ENCODE measurements at regions not wholly inside any gene's neighbourhood (a gene's known extent, or its start where the extent isn't known, plus 50 kb on each side); places are given as distances from the start of the nearest gene placed in this dataset.
A peak's percentile ranks its signal among the peaks of the same experiment; 100 is the strongest.
"Not testable (repeated sequence)": the region's sequence is repeated elsewhere in the genome, so short reads cannot be mapped to it uniquely, and the experiment has no call there.

GRCh38 chr5:99033014-99033900, 104.5 kb upstream of the CHD1 start:
- peak in 1 of 2 donors; percentile 62 for DNase-seq

GRCh38 chr5:99032234-99033013, 103.6 kb upstream of the CHD1 start:
- peak; percentile 50 to 52 for DNase-seq

DNA sequence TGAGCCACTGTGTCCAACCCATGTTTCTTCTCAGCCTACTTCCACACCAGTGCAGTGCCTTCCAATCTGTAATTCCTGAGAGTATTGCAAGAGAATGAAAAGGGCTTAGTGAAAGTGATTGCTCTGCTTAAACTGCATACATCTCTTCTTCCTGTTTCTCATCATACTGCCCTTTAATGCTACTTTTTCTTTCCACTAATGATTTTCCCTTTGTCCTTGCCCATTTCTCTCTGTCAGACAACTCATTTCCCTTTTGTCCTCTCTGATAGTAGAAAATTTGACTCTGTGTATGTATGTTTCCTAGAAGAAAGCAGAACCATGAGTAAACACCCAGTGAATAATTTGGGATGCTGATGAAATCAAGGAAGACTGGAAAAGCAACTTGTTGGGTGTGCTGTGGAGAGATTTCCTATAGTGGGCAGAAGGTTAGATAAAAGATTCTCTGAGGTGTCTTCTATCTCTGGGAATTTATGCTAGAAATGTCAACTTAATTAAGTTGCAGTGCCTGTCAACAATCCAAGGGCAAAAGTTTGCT, 102.2 kb upstream of the CHD1 start:
- no peak for DNase-seq

DNA sequence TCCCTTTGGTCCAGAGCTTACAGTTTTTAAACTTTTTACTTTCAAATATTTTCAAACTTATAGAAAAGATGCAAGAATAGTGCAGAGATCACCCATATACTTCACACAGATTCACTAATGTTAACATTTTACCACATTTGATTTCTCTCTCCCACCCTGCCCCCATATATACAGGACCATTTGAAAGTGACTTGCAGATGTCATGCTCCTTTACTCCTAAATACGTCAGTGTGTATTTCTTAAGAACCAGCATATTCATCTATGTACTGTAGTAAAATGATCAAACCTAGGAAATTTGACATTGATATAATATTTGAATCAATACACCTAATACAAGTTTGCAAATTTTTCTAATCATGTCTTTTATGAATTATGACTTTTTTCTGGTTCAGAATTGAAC, 100.4 kb upstream of the CHD1 start:
- no peak for DNase-seq

DNA sequence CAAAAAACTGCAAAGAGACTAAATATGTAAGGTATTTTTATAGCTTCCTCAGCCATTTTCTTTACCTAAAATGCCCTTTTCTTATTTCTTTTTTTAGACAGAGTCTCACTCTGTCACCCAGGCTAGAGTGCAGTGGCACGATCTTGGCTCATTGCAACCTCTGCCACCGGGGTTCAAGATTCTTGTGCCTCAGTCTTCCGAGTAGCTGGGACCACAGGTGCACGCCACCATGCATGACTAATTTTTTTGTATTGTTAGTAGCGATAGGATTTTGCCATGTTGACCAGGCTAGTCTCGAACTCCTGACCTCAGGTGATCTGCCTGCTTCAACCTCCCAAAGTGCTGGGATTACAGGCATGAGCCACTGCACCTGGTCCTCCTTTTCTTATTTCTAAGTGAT, 99.4 kb upstream of the CHD1 start:
- not testable (repeated sequence) for DNase-seq

DNA sequence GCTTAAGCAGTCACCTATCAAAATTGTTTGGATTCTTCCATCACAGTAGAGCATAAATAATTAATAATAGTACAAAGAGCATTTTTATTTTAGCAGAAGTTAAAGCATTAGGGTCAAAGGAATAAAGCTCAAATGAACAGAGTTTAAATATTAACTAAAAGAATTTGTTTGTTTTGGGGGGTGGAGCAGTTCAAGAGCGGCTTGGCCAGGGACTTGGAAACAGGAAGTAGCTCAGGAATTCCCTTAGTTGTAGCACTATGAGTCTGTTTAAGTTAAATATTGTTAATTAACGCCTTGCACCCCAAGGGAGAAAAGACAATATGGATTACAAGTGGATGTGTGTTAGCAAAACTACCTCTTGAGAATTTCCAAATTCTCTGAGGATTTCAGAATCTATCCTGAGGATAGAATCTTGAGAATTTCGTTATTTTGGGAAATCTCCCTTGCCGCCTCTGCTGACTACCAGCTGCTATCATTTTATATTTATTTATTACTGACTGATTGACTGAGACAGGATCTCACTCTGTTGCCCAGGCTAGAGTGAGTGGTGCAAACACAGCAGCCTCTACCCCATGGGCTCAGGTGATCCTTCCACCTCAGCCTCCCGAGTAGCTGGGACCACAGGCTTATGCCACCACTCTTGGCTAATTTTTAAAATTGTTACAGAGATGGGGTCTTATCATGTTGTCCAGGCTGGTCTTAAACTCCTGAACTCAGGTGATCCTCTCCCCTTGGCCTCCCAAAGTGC, 96.7 kb upstream of the CHD1 start:
- DNase-seq = no peak

DNA sequence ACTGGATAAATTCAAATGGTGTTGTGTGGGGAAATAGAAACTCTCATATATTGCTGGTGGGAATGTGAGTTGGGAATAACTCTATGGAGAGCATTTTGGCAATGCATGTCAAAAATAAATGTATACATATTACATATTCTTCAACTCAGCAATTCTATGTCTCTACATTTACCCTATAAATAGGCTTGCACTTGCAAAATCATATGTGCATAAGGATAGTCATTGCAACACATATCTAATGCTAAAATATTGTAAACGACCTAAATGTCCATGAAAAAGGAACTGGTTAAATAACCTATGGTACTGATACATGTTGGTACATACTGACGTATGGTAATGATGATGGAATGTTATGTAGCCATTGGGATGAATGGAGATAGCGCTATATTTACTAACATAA, 94.5 kb upstream of the CHD1 start:
- no peak for DNase-seq

DNA sequence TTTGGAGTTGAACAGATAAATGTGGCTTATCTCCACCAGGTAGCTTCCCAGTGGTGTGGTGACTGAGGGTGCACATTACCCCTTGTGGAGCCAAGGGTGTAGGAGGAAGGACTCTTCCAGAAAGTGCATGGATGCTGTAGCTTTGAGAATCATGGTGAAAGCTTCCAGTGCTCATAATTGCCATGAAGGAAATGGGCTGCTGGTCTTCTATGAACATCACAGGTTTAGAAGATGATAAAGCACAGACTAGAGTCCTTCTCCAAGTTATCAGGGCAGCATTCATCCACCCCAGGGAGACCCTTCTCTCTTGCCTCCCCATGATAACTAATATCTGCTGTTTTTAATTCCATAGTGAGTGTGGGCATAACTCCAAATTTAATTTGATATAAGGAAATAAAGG, 93.4 kb upstream of the CHD1 start:
- DNase-seq = no peak

- DNase-seq = no peak
These were observed 91.9 kb upstream of the CHD1 start for GRCh38 chr5:99020698-99021048.

- DNase-seq = no peak
These were observed 91.2 kb upstream of the CHD1 start for GRCh38 chr5:99019812-99020697.

- DNase-seq = no peak
These were observed 90.4 kb upstream of the CHD1 start for GRCh38 chr5:99019254-99019653.

- DNase-seq = no peak
These were observed 81.5 kb upstream of the CHD1 start for GRCh38 chr5:99010294-99010693.

- not testable (repeated sequence) for DNase-seq
These were observed 79.2 kb upstream of the CHD1 start for GRCh38 chr5:99008009-99008408.

DNA sequence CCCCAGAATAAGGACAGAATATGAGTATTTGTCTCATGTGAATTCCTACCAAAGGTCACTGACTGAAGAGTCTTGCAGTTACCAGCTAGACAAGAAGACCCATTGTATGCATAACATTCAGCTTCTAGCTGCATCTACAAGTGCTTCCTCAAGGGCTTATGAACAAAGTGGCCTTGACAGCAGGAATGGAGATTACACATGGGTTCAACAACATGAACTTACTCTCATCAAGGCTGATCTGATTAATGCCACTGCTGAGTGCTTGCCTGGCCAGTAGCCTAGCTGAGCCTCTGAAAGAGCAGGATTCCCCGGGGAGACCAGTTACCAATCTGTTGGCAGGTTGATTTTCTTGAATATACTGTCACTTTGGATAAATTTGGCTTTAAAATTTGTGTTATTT, 76.7 kb upstream of the CHD1 start:
- DNase-seq = no peak

DNA sequence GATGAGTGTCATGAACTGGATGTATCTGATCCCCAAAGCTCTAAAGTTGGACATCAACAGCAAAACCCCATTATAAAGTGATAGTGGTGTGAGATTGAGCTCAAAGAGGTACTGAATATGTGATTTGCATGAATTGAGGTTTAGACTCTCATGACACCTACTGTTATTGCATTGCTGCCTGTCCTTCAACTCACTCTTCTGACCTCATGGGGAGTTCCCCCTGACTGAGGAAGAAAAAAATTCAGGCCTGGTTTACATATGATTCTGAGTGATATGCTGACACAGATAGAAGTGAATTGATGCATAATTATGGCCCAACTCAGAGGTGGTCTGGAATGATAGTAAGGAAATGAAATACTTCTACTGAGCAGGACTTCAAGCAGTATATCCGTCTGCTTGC, 76.2 kb upstream of the CHD1 start:
- peak; percentile 35 to 47 for DNase-seq

DNA sequence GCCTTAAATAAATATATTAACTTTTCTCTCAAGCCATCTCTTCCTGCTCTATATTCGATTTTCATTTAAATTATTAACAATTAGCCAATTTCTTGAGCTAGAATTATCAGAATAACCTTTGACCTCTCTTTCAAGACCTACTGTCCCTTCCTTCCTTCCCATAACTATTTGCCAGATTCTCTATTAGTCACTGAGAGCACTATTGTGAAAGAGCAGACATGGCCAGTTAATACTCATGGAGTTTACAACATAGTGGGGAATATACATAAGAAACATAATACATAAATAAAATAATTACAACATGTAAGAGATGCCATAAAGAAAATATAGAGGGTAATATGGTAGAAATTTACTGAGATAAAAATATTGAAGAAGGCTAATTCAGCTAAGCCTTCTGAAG, 72.1 kb upstream of the CHD1 start:
- no peak for DNase-seq

DNA sequence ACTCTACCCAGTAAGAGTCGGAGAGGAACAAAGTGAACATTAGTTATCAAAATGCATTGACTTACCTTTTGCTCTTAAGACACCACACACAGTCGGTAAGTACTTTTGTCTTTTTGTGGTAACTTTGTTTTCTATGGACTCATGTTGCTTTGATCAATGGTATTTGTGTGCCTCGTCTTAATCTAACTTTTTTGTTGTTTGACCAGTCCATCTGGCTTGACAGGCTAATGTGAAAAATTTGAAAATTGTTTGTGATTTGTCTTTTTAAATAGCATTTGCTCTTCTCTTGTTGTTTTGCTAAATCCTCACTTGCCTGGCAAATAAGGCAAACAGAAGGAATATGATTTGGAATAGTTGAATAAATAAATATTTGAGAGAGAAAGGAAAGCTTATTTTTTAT, 71.4 kb upstream of the CHD1 start:
- DNase-seq = no peak

DNA sequence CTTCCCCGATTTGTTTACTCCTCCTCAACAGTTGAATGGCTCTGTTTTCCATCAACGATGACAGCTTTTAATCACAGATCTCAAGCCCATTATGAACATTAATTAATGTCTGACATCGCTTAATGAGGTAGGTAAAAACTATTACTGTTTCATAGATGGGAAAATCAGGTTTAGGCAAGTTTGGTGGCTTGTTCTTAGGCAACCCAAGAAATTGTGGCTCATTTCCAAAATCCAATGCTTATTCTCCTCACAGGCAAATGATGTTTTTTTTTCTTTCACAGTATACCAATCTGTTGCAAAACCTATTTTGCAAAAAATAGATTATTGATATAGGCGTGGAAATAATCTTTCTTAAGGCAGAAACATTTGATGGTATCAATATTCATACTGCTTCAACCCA, 70.8 kb upstream of the CHD1 start:
- DNase-seq = no peak

GRCh38 chr5:98997000-98997399, 68.2 kb upstream of the CHD1 start:
- no peak for DNase-seq

GRCh38 chr5:98994611-98995010, 65.8 kb upstream of the CHD1 start:
- no peak for DNase-seq

GRCh38 chr5:98993512-98993911, 64.7 kb upstream of the CHD1 start:
- no peak for DNase-seq

GRCh38 chr5:98992552-98992951, 63.7 kb upstream of the CHD1 start:
- DNase-seq = no peak
